ENCODE measurements at regions not wholly inside any gene's neighbourhood (a gene's known extent, or its start where the extent isn't known, plus 50 kb on each side); places are given as distances from the start of the nearest gene placed in this dataset.
A peak's percentile ranks its signal among the peaks of the same experiment; 100 is the strongest.

DNA sequence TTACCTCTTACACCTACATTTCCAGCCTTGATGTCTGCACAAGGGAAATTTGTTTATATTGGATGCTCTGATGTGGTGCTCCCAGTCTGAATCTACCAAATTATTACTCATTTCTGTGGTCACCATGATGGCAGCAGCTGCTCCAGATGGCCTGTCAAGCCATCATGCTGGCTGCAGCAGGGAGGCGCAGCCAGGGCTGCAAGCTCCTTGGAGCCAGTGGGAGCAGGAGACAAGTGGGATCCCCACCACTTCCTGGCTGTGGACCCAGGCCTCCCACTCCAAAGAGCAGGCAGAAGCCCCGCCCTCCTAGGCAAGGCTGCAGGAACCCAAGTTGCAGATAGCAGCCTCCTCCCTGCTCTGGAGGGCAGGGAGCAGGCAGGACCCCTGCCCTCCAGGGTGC, 241.1 kb upstream of the ATP10B start:
- Histone ChIP-seq H3K36me3 (no peaks in the 10 kb centered on the region), H3K9me3 (peaks cover 0 to 2% (median 0%) of the 10 kb centered on the region in 4 donors), H3K4me1 (no peaks in the 10 kb centered on the region), H3K27ac (no peak overlapping the region), H3K4me3 (no peak overlapping the region), H3K27me3 (no peaks in the 10 kb centered on the region)
- DNase-seq (peak in 1 of 2 donors; percentile 17), ATAC-seq (ENCODE audit: low FRiP score in 2 of 2) (peak in 1 of 2 donors; percentile 43)
- TF ChIP-seq POLR2AphosphoS5 (IDR thresholded peaks at IDR 0.05) = no peak
- no peak for TF ChIP-seq POLR2A (IDR thresholded peaks at IDR 0.05)
- TF ChIP-seq, protein P1, sequence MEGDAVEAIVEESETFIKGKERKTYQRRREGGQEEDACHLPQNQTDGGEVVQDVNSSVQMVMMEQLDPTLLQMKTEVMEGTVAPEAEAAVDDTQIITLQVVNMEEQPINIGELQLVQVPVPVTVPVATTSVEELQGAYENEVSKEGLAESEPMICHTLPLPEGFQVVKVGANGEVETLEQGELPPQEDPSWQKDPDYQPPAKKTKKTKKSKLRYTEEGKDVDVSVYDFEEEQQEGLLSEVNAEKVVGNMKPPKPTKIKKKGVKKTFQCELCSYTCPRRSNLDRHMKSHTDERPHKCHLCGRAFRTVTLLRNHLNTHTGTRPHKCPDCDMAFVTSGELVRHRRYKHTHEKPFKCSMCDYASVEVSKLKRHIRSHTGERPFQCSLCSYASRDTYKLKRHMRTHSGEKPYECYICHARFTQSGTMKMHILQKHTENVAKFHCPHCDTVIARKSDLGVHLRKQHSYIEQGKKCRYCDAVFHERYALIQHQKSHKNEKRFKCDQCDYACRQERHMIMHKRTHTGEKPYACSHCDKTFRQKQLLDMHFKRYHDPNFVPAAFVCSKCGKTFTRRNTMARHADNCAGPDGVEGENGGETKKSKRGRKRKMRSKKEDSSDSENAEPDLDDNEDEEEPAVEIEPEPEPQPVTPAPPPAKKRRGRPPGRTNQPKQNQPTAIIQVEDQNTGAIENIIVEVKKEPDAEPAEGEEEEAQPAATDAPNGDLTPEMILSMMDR (IDR thresholded peaks at IDR 0.05) = no peak
- TF ChIP-seq EP300 (IDR thresholded peaks at IDR 0.05) = no peak
- 60% methylated on average over 2 of the region's 2 CpGs; no CpG with 5 or more reads in 1 of the 2 donors for WGBS, 2 donors

DNA sequence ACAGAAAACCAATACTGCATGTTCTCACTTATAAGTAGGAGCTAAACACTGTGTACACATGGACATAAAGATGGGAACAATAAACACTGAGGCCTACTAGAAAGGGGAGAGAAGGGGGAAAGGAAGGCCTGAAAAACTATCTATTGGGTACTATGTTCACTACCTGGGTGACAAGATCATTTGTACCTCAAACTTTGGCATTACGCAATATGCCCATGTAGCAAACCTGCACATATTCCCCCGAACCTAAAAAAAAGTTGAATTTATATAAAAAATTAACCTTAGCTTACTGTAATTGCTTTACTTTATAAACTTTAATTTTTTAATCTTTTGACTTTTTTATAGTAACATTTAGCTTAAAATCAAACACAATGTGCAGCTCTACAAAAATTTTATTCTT, 237.6 kb upstream of the ATP10B start:
- no peaks in the 10 kb centered on the region for H3K36me3 ChIP-seq
- ATAC-seq (ENCODE audit: low FRiP score in 2 of 2) (no peak), DNase-seq (no peak)
- H3K27me3 ChIP-seq = no peaks in the 10 kb centered on the region
- no peaks in the 10 kb centered on the region for H3K4me1 ChIP-seq
- H3K4me3 ChIP-seq = no peak overlapping the region
- no peak for TF ChIP-seq EP300 (IDR thresholded peaks at IDR 0.05)
- TF ChIP-seq POLR2AphosphoS5 (IDR thresholded peaks at IDR 0.05) = no peak
- TF ChIP-seq, protein P1 (IDR thresholded peaks at IDR 0.05) = no peak
- TF ChIP-seq POLR2A (IDR thresholded peaks at IDR 0.05) = no peak
- peaks cover 0 to 2% (median 0%) of the 10 kb centered on the region in 4 donors for H3K9me3 ChIP-seq
- 93 to 96% methylated on average over 2 of the region's 2 CpGs for WGBS, 2 donors
- no peak overlapping the region for H3K27ac ChIP-seq

DNA sequence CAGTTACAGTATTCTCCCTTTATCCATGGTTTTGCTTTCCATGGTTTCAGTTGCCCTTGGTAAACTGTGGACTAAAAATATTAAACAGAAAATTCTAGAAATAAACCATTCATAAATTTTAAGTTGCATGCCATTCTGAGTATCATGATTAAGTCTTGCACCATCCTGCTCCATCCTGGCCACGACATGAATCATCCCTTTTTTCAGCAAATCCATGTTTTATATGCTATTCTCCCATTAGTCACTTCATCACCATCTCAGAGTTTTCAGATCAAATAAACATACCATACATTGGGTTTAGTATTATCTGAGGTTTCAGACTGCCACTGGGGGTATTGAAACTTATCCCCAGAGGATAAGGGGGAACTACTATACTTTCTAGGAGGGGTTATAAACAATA, 234.4 kb upstream of the ATP10B start:
- Histone ChIP-seq H3K36me3 (no peaks in the 10 kb centered on the region), H3K9me3 (no peaks in the 10 kb centered on the region), H3K4me3 (no peak overlapping the region)

DNA sequence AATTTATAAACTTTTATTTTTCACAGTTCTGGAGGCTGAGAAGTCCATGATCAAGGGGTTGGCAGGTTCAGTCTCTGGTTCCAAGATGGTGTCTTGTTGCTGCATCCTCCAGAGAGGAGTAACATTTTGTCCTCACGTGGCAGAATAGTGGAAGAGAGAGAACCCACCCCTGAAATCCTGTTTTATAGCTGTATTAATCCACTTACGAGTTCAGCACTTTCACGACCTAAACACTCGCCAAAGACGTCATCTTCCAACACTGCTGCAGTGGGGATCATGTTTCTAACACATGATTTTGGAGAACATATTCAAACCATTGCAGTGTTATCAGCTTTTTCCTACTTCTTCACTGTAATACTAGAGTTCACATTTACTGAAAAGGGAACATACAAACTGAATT, 233.0 kb upstream of the ATP10B start:
- DNase-seq (no peak), ATAC-seq (ENCODE audit: low FRiP score in 2 of 2) (no peak)
- Histone ChIP-seq H3K9me3 (no peaks in the 10 kb centered on the region), H3K27me3 (no peaks in the 10 kb centered on the region), H3K4me3 (no peak overlapping the region), H3K4me1 (no peaks in the 10 kb centered on the region), H3K36me3 (no peaks in the 10 kb centered on the region), H3K27ac (no peak overlapping the region)
- no peak for TF ChIP-seq POLR2AphosphoS5 (IDR thresholded peaks at IDR 0.05)
- TF ChIP-seq POLR2A (IDR thresholded peaks at IDR 0.05) = no peak
- TF ChIP-seq, protein P1 (IDR thresholded peaks at IDR 0.05) = no peak
- no peak for TF ChIP-seq EP300 (IDR thresholded peaks at IDR 0.05)
- 51 to 63% methylated on average over 5 of the region's 5 CpGs for WGBS, 2 donors

More for the DNA sequence above, 234.4 kb upstream of the ATP10B start:
- TF ChIP-seq POLR2AphosphoS5 (IDR thresholded peaks at IDR 0.05) (no peak), EP300 (IDR thresholded peaks at IDR 0.05) (no peak), POLR2A (IDR thresholded peaks at IDR 0.05) (no peak)
- TF ChIP-seq, protein P1 (IDR thresholded peaks at IDR 0.05) = no peak
- Histone ChIP-seq H3K27me3 (no peaks in the 10 kb centered on the region), H3K27ac (no peak overlapping the region), H3K4me1 (no peaks in the 10 kb centered on the region)
- no peak for DNase-seq
- 61 to 64% methylated on average over 1 of the region's 1 CpG for WGBS, 2 donors
- ATAC-seq (ENCODE audit: low FRiP score in 2 of 2) = no peak

DNA sequence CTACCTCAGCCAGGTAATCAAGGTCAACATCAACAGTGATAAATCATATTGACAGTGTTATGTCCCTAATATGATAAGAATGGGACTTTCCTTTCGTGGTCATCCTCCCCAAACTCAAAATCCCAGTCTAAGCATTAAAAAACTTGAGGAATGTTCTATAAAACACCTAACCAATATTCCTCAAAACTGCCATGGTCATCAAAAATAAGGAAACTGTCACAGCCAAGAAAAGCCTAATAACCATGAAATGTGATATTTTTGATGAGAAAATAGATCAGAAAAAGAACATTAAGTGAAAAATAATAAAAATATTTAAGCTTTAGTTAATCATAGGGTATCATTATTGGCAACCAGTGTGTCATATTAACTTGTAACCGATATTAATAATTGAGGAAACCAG, 232.1 kb upstream of the ATP10B start:
- TF ChIP-seq POLR2A (IDR thresholded peaks at IDR 0.05) (no peak), EP300 (IDR thresholded peaks at IDR 0.05) (no peak), POLR2AphosphoS5 (IDR thresholded peaks at IDR 0.05) (no peak)
- TF ChIP-seq, protein P1 (IDR thresholded peaks at IDR 0.05) = no peak
- Histone ChIP-seq H3K4me3 (no peak overlapping the region), H3K36me3 (no peaks in the 10 kb centered on the region), H3K27ac (no peak overlapping the region), H3K27me3 (no peaks in the 10 kb centered on the region), H3K4me1 (no peaks in the 10 kb centered on the region), H3K9me3 (no peaks in the 10 kb centered on the region)
- 63 to 64% methylated on average over 2 of the region's 2 CpGs for WGBS, 2 donors
- DNase-seq = no peak
- no peak for ATAC-seq (ENCODE audit: low FRiP score in 2 of 2)

Data from upper lobe of left lung (tissue), 6 donors.